Activated CD8-positive, alpha-beta memory T cell treated with anti-CD3 and anti-CD28 coated beads for 36 hours (primary cell): ENCODE measurements at regions not wholly inside any gene's neighbourhood (a gene's known extent, or its start where the extent isn't known, plus 50 kb on each side); places are given as distances from the start of the nearest gene placed in this dataset.
"Not testable (repeated sequence)": the region's sequence is repeated elsewhere in the genome, so short reads cannot be mapped to it uniquely, and the experiment has no call there.

Experiments used
- CTCF ChIA-PET: fragments of 350-600 bp; sonication (Branson Sonifier 250); formaldehyde crosslinking; loops from one replicate; lab custom pipeline; 2021; ENCODE audit warnings: antibody characterized with exemption; lab: Charles Lee
- POLR2A ChIA-PET: fragments of 350-600 bp; sonication (Branson Sonifier 250); formaldehyde crosslinking; loops from one replicate; lab custom pipeline; 2021; ENCODE audit warnings: antibody characterized with exemption; lab: Charles Lee

DNA sequence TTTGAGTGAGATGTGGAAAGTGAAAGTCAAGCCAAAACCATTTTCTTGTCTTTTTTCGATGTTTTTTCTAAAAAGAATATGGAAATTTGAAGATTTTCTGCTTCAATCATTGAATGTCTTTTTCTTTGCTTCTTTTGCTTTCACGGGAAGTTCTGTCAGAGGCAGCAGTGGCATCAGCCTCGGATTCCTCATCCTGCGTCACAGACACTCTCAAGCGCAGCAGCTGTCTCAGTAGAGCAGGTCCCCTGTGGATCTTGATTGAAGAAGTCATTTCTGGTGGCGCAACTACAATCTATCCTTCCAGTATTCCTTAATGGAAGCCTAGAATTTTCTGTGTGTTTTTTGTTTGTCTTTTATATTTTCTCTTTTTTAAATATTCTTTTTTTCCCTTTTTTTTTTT, 52.7 kb upstream of the NEIL3 start:
- ChIA-PET POLR2A (no interaction called here), CTCF (no interaction called here)

DNA sequence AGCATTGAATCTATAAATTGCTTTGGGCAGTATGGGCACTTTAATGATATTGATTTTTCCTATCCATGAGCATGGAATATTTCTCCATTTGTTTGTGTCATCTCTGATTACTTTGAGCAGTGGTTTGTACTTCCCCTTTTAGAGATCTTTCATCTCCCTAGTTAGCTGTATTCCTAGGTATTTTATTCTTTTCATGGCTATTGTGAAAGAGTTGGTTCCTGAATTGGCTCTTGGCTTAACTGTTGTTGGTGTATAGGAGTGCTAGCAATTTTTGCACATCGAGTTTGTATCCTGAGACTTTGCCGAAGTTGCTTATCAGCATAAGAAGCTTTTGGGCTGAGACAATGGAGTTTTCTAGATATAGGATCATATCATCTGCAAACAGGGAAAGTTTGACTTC, 50.2 kb upstream of the NEIL3 start:
- POLR2A ChIA-PET, result not testable (repeated sequence)
- CTCF ChIA-PET, result interaction anchor here (1.4 kb wide), 1 partner anchor 9 kb away, joined by 3 read pairs; no protein-coding TSS in a partner anchor
